GM10248 (cell line): ENCODE measurements at regions not wholly inside any gene's neighbourhood (a gene's known extent, or its start where the extent isn't known, plus 50 kb on each side); places are given as distances from the start of the nearest gene placed in this dataset.

Source experiments
- CTCF ChIA-PET: fragments of 300-600 bp; sonication (Branson Sonifier 250); formaldehyde crosslinking; extraction: SDS; loops from one replicate; lab custom pipeline; 2021; ENCODE audit warnings: antibody characterized with exemption; lab: Yijun Ruan, JAX
- POLR2A ChIA-PET: fragments of 350-650 bp; sonication (Branson Sonifier 250); formaldehyde crosslinking; extraction: SDS; loops from one replicate; lab custom pipeline; 2020; ENCODE audit warnings: antibody characterized with exemption; lab: Yijun Ruan, JAX
- DNase-seq: peaks from one replicate; pipeline ENCODE4 v3.0.0; 2012; ENCODE audit errors: extremely low spot score
- CTCF ChIP-seq: IDR thresholded peaks from 2 replicates; pipeline ENCODE4 v1.5.1; 2012; ENCODE audit warnings: mild to moderate bottlenecking, low read depth; ENCODE audit errors: extremely low read depth, missing control alignments, control extremely low read depth

GRCh38 chr14:101097109-101097793, 193.7 kb upstream of the RTL1 start:
- TF ChIP-seq CTCF = no peak
- POLR2A ChIA-PET = no interaction called here
- CTCF ChIA-PET = interaction anchor here (0.7 to 0.9 kb wide), 2 partner anchors 12 to 26 kb away, joined by 3 read pairs; no protein-coding TSS in a partner anchor
- no peak for DNase-seq

GRCh38 chr14:101098177-101098576, 194.7 kb upstream of the RTL1 start:
- DNase-seq = no peak
- ChIA-PET CTCF (no interaction called here), POLR2A (no interaction called here)
- TF ChIP-seq CTCF = no peak

GRCh38 chr14:101098641-101099040, 195.1 kb upstream of the RTL1 start:
- no peak for TF ChIP-seq CTCF
- ChIA-PET CTCF (no interaction called here), POLR2A (no interaction called here)
- DNase-seq = no peak

GRCh38 chr14:101101456-101102056, 198.0 kb upstream of the RTL1 start:
- DNase-seq = peak; percentile 4
- POLR2A ChIA-PET = no interaction called here
- TF ChIP-seq CTCF = no peak
- CTCF ChIA-PET = no interaction called here

- DNase-seq = peak; percentile 15
- ChIA-PET POLR2A (no interaction called here), CTCF (no interaction called here)
- TF ChIP-seq CTCF = no peak
Observed at GRCh38 chr14:101102875-101103274, 199.4 kb upstream of the RTL1 start.

- ChIA-PET POLR2A (no interaction called here), CTCF (no interaction called here)
- TF ChIP-seq CTCF = no peak
Observed at GRCh38 chr14:101103321-101103901, 199.9 kb upstream of the RTL1 start.

More at GRCh38 chr14:101103321-101103901, 199.9 kb upstream of the RTL1 start:
- DNase-seq = peak; percentile 4
